Tibial nerve (tissue), 4 donors: ENCODE measurements at regions not wholly inside any gene's neighbourhood (a gene's known extent, or its start where the extent isn't known, plus 50 kb on each side); places are given as distances from the start of the nearest gene placed in this dataset.
A peak's percentile ranks its signal among the peaks of the same experiment; 100 is the strongest.

ENCODE experiments used
- DNase-seq, 2 donors: peaks; one replicate each; pipeline ENCODE4 v3.0.0-alpha.2; 2019; ENCODE audit warnings: low spot score in 2 of 2
- H3K27ac ChIP-seq, 4 donors: fragments of 200-600 bp; sonication (generic) in 3 of 4; one replicate each; pipeline ENCODE4 v1.5.1; 2017 to 2019; ENCODE audit warnings: mild to moderate bottlenecking in 1 of 4
- H3K27me3 ChIP-seq, 2 donors: fragments of 200-600 bp; sonication (generic) in 1 of 2; one replicate each; pipeline versions ENCODE4 v1.5.1 to v1.6.0; 2017 to 2019
- H3K36me3 ChIP-seq, 3 donors: fragments of 200-600 bp; sonication (generic); one replicate each; pipeline ENCODE4 v1.5.1; 2018 to 2019
- H3K4me1 ChIP-seq, 4 donors: fragments of 200-600 bp; sonication (generic) in 3 of 4; one replicate each; pipeline ENCODE4 v1.5.1; 2017 to 2019
- H3K4me3 ChIP-seq, 4 donors: fragments of 200-600 bp; sonication (generic) in 3 of 4; one replicate each; pipeline ENCODE4 v1.5.1; 2017 to 2019; ENCODE audit warnings: mild to moderate bottlenecking in 1 of 4, moderate library complexity in 1 of 4
- H3K9me3 ChIP-seq, 4 donors: fragments of 200-600 bp; sonication (generic) in 3 of 4; one replicate each; pipeline ENCODE4 v1.5.1; 2017 to 2019
- EP300 ChIP-seq, 2 donors: sonication (generic); formaldehyde crosslinking; IDR thresholded peaks; one replicate each; pipeline ENCODE4 v1.6.1; 2017; ENCODE audit warnings: antibody characterized with exemption in 2 of 2, mild to moderate bottlenecking in 1 of 2
- POLR2A ChIP-seq, 2 donors: fragments of 450-650 bp; IDR thresholded peaks; one replicate each; pipeline ENCODE4 v1.6.1; 2017; ENCODE audit warnings: antibody characterized with exemption in 2 of 2, mild to moderate bottlenecking in 2 of 2, moderate library complexity in 2 of 2
- WGBS, 2 donors: methylation state at CpG; one replicate each; pipeline ENCODE4 v1.1.5; 2018; 5-methylcytosine and 5-hydroxymethylcytosine counted together
- TF ChIP-seq, protein P1 (sequence below), 5 experiments: fragments of 200-600 bp in 3 of 5; fragments of 450-650 bp in 2 of 5; sonication (generic) in 3 of 5; IDR thresholded peaks; one replicate each; pipeline ENCODE4 v1.5.1; 2016 to 2019; ENCODE audit warnings: antibody characterized with exemption in 5 of 5, mild to moderate bottlenecking in 3 of 5, moderate library complexity in 2 of 5

- no peak for TF ChIP-seq EP300 (IDR thresholded peaks at IDR 0.05)
- TF ChIP-seq, protein P1, sequence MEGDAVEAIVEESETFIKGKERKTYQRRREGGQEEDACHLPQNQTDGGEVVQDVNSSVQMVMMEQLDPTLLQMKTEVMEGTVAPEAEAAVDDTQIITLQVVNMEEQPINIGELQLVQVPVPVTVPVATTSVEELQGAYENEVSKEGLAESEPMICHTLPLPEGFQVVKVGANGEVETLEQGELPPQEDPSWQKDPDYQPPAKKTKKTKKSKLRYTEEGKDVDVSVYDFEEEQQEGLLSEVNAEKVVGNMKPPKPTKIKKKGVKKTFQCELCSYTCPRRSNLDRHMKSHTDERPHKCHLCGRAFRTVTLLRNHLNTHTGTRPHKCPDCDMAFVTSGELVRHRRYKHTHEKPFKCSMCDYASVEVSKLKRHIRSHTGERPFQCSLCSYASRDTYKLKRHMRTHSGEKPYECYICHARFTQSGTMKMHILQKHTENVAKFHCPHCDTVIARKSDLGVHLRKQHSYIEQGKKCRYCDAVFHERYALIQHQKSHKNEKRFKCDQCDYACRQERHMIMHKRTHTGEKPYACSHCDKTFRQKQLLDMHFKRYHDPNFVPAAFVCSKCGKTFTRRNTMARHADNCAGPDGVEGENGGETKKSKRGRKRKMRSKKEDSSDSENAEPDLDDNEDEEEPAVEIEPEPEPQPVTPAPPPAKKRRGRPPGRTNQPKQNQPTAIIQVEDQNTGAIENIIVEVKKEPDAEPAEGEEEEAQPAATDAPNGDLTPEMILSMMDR (IDR thresholded peaks at IDR 0.05), result no peak
- no peak for TF ChIP-seq POLR2A (IDR thresholded peaks at IDR 0.05)
- no peak for DNase-seq
- Histone ChIP-seq H3K4me1 (peaks cover 0 to 3% (median 0%) of the 10 kb centered on the region in 4 donors), H3K36me3 (no peaks in the 10 kb centered on the region), H3K27me3 (no peaks in the 10 kb centered on the region), H3K4me3 (no peak overlapping the region), H3K9me3 (no peaks in the 10 kb centered on the region), H3K27ac (peak overlapping the region in 1 of 4 donors; percentile 29)
- 49 to 54% methylated on average over 7 of the region's 7 CpGs for WGBS, 2 donors
Observed at GRCh38 chr6:145206247-145206907, 528.9 kb downstream of the EPM2A start.

DNA sequence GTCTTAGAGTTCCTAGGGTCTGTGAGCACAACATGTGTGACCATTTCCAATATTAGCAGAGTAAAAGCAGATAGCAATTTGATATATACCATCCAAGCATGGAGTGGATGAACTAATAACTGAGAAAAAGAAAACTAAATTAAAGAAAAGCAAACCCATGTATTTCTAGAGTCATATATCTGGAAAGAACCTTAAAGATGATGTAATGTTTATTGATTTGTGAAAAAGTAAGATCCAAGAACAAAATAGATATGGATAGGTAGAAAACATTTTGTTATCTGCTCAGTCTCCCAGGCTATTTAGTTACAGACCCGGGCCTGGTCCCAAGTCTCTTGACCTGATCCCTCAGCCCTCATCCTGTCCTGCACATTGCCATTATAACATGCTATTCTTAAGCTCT is 526.8 kb downstream of the EPM2A start:
- H3K9me3 ChIP-seq, result no peaks in the 10 kb centered on the region
- no peak for TF ChIP-seq POLR2A (IDR thresholded peaks at IDR 0.05)
- TF ChIP-seq EP300 (IDR thresholded peaks at IDR 0.05), result no peak
- TF ChIP-seq, protein P1 (IDR thresholded peaks at IDR 0.05), result no peak
- H3K4me1 ChIP-seq, result peaks cover 0 to 3% (median 0%) of the 10 kb centered on the region in 4 donors
- no peaks in the 10 kb centered on the region for H3K27me3 ChIP-seq
- no peaks in the 10 kb centered on the region for H3K36me3 ChIP-seq
- DNase-seq, result no peak
- no peak overlapping the region for H3K27ac ChIP-seq
- H3K4me3 ChIP-seq, result no peak overlapping the region
- 74 to 78% methylated on average over 1 of the region's 1 CpG for WGBS, 2 donors

GRCh38 chr6:145209272-145209671 is 526.0 kb downstream of the EPM2A start:
- H3K27me3 ChIP-seq, result no peaks in the 10 kb centered on the region
- no peak for DNase-seq
- H3K4me1 ChIP-seq, result peaks cover 0 to 3% (median 0%) of the 10 kb centered on the region in 4 donors
- H3K4me3 ChIP-seq, result no peak overlapping the region
- TF ChIP-seq POLR2A (IDR thresholded peaks at IDR 0.05), result no peak
- TF ChIP-seq, protein P1 (IDR thresholded peaks at IDR 0.05), result no peak
- no peak for TF ChIP-seq EP300 (IDR thresholded peaks at IDR 0.05)
- 50 to 64% methylated on average over 2 of the region's 2 CpGs for WGBS, 2 donors
- H3K27ac ChIP-seq, result no peak overlapping the region
- H3K36me3 ChIP-seq, result no peaks in the 10 kb centered on the region
- no peaks in the 10 kb centered on the region for H3K9me3 ChIP-seq

DNA sequence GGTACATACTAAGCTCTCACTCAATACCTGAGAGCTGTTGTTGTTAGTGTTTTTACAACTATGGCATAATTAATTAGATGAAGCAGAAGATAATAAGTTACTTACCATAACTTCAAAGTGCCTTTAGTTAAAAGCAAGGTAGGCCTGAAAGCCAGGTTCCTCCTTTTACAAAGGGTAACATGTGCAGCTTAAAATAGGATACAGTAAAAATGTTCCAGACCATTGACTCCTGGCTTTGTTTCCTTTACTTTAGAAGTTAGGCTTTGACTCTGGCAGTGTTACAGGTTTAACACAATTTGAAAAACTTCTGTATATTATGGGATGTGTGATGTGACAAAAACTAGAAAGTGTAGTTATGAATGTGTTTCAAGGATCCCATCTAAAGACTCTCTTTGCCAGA is 522.5 kb downstream of the EPM2A start:
- H3K36me3 ChIP-seq, result no peaks in the 10 kb centered on the region

DNA sequence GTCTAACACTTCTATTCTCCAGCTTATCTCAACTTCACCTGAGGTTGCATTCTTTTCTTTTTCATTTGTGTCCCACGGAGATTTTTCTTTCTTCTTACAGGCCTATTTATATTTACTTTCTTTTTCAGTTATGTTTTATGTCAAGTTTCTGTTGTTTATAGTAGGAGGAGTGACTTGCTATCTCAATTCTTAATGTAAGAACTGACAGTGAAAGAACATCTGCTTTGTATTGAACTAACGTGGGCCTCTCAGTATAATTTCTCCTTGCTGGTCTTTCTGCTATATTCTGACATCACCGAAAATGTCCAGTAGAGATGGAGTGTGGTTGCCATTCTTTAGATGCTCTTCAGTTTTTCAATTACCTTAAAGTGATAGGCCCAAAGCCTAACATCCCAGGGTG is 521.7 kb downstream of the EPM2A start:
- 74 to 76% methylated on average over 3 of the region's 3 CpGs for WGBS, 2 donors
- TF ChIP-seq EP300 (IDR thresholded peaks at IDR 0.05), result no peak
- no peak for TF ChIP-seq POLR2A (IDR thresholded peaks at IDR 0.05)
- TF ChIP-seq, protein P1 (IDR thresholded peaks at IDR 0.05), result no peak
- Histone ChIP-seq H3K4me3 (no peak overlapping the region), H3K27me3 (no peaks in the 10 kb centered on the region), H3K36me3 (no peaks in the 10 kb centered on the region), H3K9me3 (no peaks in the 10 kb centered on the region), H3K4me1 (no peaks in the 10 kb centered on the region), H3K27ac (no peak overlapping the region)
- no peak for DNase-seq

More for the DNA sequence above, 522.5 kb downstream of the EPM2A start:
- no peak overlapping the region for H3K4me3 ChIP-seq
- no peaks in the 10 kb centered on the region for H3K27me3 ChIP-seq
- H3K9me3 ChIP-seq, result no peaks in the 10 kb centered on the region
- DNase-seq, result no peak
- no peaks in the 10 kb centered on the region for H3K4me1 ChIP-seq
- TF ChIP-seq POLR2A (IDR thresholded peaks at IDR 0.05), result no peak
- TF ChIP-seq EP300 (IDR thresholded peaks at IDR 0.05), result no peak
- TF ChIP-seq, protein P1 (IDR thresholded peaks at IDR 0.05), result no peak
- no peak overlapping the region for H3K27ac ChIP-seq
